GM21423 (cell line): ENCODE measurements at regions not wholly inside any gene's neighbourhood (a gene's known extent, or its start where the extent isn't known, plus 50 kb on each side); places are given as distances from the start of the nearest gene placed in this dataset.

Experiments
- ATAC-seq: cut with Tn5 transposase; IDR thresholded peaks from one replicate; pipeline ENCODE4 v1.9.1; 2021; ENCODE audit warnings: mild to moderate bottlenecking, moderate library complexity; ENCODE audit not compliant: unreplicated experiment

GRCh38 chr4:35559559-35560365, 684.6 kb downstream of the ARAP2 start:
- ATAC-seq, result no peak

DNA sequence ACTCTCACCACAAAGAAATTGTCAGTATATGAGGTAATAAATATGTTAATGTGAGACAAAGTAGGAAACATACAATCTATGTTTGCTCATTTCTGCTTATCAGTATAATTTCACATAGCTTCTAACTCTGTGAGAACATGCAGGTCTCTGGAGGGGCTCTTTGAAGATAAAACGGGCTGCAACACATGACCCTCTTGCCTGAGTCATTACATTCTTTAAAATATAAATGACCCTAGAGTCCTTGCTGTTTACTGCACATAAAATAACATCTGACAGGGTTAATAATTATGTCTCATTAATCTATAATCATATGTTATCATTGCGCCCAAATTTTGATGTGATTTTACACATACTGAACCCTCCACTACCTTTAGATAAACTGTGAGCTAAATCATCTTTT, 681.5 kb downstream of the ARAP2 start:
- ATAC-seq, result no peak

- no peak for ATAC-seq
These were observed 678.7 kb downstream of the ARAP2 start for GRCh38 chr4:35565640-35566039.

- no peak for ATAC-seq
These were observed 653.3 kb downstream of the ARAP2 start for GRCh38 chr4:35591035-35591434.

GRCh38 chr4:35604252-35604651, 640.1 kb downstream of the ARAP2 start:
- no peak for ATAC-seq

DNA sequence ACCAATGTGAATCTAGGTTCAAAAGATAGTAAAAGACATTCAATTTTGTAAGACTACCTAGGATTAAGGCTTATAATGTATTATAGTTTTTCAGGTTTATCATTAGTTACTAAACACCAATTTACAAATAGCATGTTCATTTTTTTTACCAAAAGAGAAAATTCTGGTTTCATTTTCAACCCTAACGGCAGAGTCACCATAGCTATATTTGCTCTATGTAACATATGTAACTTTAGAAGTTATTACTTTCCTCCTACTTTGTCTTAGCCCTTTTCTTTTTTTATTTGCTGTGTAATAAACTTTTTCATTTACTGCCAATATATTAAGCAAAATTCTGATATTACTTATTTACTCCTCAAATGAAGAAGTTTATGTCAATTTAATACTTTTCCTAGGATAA, 639.6 kb downstream of the ARAP2 start:
- no peak for ATAC-seq

DNA sequence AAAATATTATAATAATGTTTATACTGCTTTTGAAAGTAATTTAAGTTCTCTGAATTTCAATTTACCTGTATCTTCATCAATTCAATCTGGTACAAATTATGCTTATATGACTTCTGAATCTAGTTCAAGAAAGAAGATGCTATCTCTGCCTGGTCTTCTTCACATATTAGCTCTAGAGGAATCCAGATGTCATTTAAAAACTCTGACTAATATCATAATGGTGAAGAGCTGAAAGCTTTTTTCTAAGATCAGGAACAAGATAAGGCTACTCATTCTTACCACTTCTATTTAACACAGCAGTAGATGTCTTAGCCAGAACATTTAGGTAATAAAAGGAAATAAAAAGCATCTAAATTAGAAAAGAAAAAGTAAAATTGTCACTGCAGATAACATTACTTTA, 636.1 kb downstream of the ARAP2 start:
- no peak for ATAC-seq

DNA sequence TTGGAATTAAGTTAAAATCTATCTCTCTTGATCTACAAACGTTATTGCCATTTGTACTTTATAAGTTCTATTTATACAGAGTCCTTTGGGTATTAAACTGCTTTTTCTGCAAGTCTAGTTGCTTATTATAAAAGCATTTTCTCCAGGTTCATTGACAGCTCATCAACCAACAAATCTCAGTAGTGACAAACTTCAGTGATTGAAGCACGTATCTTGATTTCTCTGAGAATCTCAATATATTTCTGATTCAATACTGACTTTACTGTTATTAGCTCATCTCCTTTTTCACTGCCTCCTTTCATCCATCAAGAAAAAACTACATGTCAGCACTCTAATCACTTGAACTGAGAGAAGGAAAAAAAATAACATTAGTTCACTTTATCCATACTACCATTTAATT, 630.2 kb downstream of the ARAP2 start:
- no peak for ATAC-seq

DNA sequence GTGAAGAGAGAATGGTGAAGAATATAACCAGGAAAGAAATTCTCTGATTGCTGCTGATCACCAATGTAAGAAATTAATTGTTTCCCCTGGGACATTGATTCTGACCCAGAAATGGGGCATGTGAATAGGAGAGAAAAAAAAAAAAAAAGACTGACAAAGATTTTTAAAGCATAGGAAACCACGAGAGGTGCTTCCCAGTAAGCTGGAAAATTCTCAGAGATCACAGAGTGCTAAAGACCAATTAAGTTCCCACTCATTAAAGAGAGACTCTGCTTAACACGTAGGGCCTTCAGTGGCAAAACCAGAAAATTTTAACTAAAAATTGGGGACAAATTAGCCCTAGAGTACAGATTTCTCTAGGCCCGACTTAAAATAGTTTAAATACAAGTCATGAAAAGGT, 604.4 kb downstream of the ARAP2 start:
- no peak for ATAC-seq

DNA sequence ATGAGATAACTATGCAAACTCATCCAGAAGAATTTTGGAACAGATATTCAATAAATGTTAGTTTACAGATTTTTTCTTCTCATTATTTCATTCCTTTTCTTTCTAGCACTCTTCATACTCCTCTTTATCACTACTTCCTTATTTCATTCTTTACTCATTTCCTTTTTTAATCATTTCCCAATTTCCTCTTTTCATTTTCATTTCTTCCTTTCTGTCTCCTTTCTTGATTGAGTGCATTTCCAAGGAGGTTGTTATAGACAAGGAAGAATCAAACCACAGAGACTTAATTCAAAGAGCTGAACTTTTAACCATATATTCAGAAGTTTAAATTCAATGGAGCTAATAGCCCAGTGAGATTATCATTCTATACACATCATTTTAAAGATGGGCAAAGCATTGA, 600.7 kb downstream of the ARAP2 start:
- ATAC-seq, result no peak

- no peak for ATAC-seq
These were observed 599.7 kb downstream of the ARAP2 start for GRCh38 chr4:35644591-35644990.

DNA sequence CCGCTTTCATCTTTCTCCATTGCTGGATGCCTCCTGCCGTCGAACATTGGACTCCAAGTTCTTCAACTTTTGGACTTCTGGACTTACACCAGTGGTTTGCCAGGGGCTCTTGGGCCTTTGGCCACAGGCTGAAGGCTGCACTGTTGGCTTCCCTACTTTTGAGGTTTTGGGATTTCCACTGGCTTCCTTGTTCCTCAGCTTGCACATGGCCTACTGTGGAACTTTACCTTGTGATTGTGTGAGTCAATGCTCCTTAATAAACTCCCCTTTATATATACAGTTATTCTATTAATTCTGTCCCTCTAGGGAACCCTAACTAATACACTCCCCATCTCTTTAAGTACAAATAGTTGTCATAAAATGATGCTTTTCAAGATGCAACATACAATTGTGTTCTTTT, 595.3 kb downstream of the ARAP2 start:
- ATAC-seq, result no peak

GRCh38 chr4:35649778-35650177, 594.5 kb downstream of the ARAP2 start:
- ATAC-seq, result no peak

DNA sequence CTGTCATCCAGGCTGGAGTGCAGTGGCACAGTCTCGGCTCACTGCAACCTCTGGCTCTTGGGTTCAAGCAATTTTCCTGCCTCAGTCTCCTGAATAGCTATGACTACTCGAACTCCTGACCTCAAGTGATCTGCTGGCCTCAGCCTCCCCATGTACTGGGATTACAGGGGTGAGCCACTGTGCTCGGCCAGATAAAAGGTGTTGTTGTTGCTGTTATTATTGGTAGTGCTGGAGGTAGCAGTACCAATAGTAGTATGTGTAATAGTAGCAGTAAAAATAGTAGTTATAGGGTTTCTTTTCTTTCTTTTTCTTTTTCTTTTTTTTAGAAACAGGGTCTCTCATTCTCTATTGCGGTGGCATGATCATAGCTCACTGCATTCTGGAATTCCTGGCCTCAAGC, 592.1 kb downstream of the ARAP2 start:
- ATAC-seq, result no peak

GRCh38 chr4:35653451-35653850, 590.9 kb downstream of the ARAP2 start:
- ATAC-seq, result no peak

DNA sequence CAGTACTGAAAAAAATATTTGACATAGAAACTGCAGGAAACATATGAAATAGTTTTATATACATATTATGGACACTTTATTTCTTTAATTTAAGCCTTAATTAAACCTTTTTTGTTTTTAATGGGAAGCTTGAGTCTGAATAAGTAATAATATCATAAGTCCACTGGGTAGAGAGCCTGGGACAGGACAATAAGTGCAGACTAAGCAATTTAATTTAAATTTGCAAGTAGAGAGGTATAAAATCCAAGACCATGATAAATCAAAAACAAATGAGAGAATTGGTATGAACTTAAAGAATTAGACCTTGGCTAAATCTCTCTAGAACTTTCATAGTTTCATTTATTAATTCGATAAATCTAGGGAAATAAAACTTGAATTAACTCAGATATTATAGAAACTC, 571.2 kb downstream of the ARAP2 start:
- ATAC-seq, result no peak

DNA sequence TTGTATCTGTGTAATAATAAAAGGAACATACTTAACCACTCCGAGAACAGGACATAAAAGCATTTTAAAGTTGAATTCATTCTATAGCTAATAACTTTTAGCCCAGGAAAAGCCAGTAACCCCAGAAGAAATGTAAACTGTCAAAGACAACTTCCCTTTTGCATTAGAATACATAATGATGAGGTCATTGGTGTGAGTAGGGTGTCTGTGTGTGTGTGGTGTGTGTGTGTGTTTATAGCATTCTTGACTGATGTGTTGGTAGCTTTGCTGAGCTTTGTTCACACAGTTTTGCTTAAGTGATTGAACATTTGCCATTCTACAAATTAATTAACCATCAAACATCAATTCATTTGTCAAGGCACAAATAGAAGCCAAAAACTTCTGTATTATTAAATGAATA, 559.6 kb downstream of the ARAP2 start:
- no peak for ATAC-seq

DNA sequence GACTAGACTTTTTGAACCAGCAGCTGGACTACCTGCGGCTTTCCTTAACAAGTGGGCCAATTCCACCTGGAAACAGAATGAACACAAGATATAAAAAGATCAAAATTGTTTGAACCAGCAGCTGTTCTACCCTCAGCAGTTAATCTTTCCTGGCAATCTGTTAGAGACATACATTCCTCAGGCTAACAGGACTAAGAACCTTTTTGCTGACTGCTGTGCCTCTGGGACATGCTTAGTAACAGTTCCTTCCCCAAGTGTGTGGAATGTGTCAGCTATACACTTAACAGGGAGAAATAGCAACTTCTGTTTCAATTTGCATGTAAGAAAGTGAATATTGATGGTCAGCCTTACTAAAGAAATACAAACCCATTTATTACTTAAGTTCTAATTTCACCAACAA, 554.4 kb downstream of the ARAP2 start:
- no peak for ATAC-seq

DNA sequence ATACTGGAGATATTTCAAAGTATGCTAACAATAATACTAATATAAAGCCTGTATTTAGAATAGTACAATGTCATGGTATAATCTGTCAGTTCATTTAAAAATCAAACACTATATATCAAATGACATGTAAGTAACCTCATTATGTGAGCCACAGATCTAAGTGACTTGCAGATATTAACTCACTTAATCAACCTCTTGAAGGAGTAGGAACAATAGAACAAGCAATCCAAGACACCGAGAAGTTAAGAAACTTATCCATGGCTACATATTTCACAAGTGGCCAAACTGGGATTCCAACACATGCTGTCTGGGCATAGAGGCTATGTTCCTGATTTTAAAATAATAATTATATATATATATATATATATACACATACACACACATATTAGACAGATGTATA, 554.0 kb downstream of the ARAP2 start:
- ATAC-seq, result no peak

DNA sequence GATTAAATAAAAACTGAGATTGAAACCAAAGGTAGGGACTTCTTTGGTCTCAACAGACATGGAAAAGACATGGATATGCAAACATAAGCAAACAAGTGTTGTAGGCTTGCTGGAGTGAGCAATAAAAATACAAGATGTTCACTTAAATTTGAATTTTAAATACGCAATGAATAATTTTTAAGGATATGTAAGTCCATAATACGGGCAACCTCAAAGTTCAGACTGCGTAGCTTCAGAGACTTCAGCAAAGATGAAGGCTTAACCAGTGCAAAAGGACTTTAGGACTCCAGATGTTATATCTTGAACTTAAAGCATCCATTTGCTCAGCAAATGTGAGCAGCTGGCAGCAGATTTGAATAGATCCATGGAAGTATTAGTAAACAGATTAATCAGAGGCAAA, 549.3 kb downstream of the ARAP2 start:
- no peak for ATAC-seq

GRCh38 chr4:35695421-35695820, 548.9 kb downstream of the ARAP2 start:
- ATAC-seq, result no peak

DNA sequence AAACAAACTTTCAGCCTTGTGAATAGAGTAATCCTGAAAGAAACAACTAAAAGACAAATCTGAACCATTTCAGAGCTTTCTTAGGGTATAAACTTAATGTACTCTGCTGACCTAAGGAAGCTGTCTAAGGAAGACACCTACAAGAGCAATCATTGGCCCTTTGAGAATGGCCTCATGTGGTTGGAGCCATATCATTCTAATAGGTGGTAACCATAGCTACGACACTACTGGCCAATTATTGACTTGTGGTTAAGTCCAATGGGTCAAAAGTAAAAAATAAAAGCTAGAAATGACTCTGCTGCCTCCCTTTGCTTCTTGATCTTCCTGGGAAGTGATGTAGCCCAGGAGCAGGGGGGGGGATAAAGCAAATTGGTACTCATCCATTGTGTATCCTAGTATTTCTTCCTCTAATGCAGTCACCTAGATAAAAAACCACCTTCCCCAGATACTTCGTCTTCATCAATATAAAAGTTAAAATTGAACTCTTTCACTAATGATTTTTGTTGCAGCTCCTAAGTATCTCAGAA, 547.0 kb downstream of the ARAP2 start:
- peak; percentile 86 for ATAC-seq

DNA sequence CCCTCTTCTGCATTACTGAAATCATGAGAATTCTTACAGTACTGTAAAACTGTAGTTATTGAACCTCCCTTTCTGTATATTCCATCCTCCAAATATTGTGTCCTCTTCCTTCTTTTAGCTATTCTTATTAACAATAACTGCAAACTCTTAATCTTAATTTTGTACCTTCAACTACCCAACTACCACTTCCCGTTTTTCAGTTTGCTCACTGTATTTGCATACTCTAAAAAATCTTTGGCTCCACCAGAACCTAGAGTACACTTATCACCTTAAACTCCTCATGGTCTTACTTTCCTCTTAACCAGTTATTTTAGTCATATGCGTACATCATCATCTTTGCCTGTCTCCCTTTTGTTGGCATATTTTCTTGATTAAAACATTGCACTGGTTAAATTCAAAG, 543.7 kb downstream of the ARAP2 start:
- no peak for ATAC-seq
